GM18861 (cell line): ENCODE measurements at regions not wholly inside any gene's neighbourhood (a gene's known extent, or its start where the extent isn't known, plus 50 kb on each side); places are given as distances from the start of the nearest gene placed in this dataset.

Source experiments
- ATAC-seq: cut with Tn5 transposase; IDR thresholded peaks from one replicate; pipeline ENCODE4 v1.9.1; 2021; ENCODE audit not compliant: unreplicated experiment

DNA sequence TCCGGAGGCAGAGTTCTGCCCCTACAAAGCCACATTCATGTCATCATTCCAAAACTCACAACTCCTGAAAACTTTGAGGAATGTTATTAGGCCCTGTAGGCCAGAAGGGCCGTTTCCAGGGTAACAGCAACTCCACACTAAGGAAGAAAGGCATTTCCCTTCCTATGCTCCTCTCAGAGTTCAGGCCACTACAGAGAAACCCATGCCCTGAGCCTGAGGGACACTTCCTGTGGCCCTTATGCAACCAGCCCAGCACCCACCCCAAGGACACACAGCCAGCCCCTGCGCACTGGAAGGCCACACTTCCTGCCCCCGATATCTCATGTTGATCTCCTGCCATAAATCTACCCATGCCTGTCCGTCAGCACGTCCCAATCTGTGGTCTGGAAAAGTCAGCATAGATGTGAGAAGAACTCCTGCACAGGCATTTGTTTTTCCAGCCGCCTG lies 289.3 kb downstream of the BCOR start:
- no peak for ATAC-seq

DNA sequence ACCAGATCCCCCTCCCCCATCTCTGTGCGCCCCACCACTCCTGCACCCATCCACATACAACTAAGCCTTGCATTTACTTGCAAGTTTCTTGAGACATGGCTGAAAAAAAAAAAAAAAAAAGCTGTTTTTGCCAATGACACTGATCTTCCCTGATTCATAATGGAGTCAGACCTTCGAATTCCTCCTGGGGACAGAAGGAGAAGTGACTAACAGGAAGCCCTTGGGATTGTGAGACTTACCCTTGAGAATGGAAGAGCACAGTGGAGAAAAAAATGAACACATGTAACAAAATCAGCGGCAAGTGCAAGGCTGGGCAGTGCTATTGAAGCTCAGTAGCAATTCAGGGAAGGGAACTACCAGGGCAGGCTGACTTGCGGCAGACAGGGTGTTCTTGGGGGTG lies 288.4 kb downstream of the BCOR start:
- ATAC-seq: no peak

- ATAC-seq: no peak
Observed at GRCh38 chrX:39810901-39811300, 286.9 kb downstream of the BCOR start.

DNA sequence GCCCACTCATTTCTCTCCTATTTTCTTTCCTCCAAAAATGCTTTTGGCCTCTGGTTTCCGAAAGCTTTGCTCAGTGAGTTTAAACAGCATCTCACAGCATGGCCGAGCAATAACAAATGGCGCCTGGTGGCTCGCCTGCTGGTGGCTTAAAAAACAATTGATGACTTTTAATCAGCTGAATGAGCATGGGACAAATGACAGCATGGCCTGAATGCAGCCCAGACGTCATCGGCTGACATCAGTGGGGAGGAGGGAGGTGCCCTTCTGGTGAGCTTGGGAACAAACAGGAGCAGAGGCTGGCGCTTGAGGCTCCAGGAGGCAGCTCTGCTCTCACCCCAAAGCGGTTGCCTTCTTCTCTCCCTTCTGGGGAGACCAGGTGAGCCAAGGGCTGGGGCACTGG lies 286.4 kb downstream of the BCOR start:
- ATAC-seq: no peak

GRCh38 chrX:39813631-39814277 lies 284.0 kb downstream of the BCOR start:
- ATAC-seq: no peak

DNA sequence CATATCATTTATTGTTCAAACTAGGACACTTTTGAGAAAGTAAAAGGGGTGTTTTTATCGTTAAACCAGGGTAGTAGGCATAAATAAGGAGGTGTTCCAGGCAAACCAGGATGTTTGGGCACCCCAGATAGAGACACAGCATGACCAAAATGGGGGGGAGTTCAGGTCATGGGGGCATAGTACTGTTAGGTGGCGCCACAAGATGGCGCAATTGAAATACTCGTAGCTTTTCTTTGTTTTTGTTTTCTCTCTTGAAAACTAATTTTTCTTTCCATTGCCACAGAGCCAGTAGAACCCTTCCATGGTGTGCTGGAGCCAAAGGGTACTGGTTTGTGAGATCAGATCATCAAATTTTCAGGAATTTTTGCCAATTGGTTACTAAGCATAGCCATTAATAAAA lies 283.4 kb downstream of the BCOR start:
- no peak for ATAC-seq

GRCh38 chrX:39815631-39816030 lies 282.1 kb downstream of the BCOR start:
- ATAC-seq: peak; percentile 83

GRCh38 chrX:39816871-39817731 lies 280.7 kb downstream of the BCOR start:
- no peak for ATAC-seq

- ATAC-seq: no peak
Observed at GRCh38 chrX:39817754-39818470, 279.8 kb downstream of the BCOR start.

GRCh38 chrX:39818750-39819149 lies 279.0 kb downstream of the BCOR start:
- no peak for ATAC-seq

DNA sequence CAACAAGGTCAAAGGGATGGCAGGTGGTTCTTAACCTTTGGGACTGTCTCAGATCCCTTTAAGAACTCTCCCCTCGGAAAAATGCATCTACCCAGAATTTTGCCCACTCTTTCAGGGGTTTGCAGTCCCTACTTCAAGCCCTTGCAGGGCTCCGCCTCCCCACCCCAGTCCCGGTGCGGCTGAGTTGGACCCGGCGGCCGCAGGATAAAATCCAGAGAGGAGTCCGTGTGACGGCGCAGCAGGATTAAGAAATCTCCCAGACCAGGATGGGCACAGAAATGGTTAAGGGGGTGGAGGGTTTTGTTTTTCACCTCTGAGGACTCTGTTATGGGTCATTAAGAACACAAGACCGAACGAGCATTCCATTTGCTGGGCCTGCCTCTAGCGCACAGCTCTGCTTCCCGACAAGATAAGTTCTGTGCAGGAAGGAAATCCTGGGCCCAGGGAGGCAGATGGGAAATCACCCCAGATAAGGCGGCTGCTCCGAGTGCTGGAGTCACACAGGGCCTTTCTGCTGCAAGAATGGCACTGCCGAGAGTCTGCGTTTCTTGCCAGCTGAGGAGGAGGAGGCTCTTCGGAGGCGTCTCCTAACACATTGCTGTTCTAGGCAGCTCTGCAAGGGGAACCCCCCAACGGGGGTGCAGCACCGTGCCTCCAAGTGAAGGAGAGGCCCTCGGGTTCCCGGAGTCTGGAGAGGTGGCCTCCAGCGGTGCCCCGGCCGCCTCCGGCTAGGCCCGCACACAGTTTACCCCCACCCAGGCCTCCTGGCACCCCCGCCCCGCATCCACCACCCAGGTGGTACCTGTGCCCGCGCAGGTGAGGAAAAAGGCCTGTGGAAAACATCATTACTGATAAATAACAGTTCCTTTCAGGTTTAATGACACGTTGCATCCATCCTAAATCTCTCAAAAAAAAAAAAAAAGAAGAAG lies 277.6 kb downstream of the BCOR start:
- ATAC-seq: no peak

GRCh38 chrX:39820938-39821708 lies 276.6 kb downstream of the BCOR start:
- no peak for ATAC-seq

GRCh38 chrX:39821709-39822095 lies 276.1 kb downstream of the BCOR start:
- ATAC-seq: no peak

GRCh38 chrX:39822133-39822748 lies 275.5 kb downstream of the BCOR start:
- ATAC-seq: no peak

DNA sequence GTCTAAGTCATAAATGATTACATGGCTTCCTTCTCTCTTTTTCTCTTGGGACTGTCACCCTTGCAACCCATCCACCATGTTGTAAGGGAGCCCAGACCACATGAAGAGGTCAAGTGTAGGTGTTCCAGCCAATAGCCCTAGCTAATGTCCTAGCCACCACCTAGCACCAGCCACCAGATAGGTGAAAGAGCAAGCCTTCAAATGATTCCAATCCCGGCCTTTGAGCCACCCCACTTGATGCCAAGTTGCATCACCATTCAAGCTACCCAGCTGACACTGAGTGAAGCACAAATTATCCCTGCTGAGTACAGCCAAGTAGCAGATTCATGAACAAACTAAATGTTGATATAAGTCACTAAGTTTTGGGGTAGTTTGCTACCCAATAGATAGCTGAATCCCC lies 274.3 kb downstream of the BCOR start:
- ATAC-seq: no peak

GRCh38 chrX:39823854-39824253 lies 273.9 kb downstream of the BCOR start:
- ATAC-seq: no peak

- no peak for ATAC-seq
Observed at GRCh38 chrX:39826813-39827543, 270.8 kb downstream of the BCOR start.

- peak; percentile 75 for ATAC-seq
Observed at GRCh38 chrX:39827951-39828350, 269.8 kb downstream of the BCOR start.

DNA sequence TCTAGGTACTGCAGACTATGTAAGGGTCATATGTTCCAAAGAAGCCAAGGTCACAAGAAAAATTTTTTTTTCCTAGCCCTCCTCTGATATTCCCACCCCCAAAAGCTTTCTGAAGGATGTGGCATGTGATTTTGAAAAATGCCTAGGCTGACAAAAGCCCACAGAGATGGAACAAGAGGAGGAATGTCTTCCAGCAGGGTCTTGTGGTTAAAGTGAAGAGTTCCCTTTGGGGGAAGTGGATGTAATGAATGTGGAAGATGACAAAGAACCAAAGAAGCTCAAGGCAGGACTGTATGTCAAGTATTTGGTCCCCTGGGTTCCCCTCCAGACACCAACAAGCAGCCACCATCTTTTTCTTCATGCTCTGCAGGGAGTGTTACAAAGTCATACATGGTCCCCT lies 268.8 kb downstream of the BCOR start:
- ATAC-seq: no peak
